GM18502 (cell line): ENCODE measurements at regions not wholly inside any gene's neighbourhood (a gene's known extent, or its start where the extent isn't known, plus 50 kb on each side); places are given as distances from the start of the nearest gene placed in this dataset.

Source experiments
- ATAC-seq: cut with Tn5 transposase; IDR thresholded peaks from one replicate; pipeline ENCODE4 v1.9.1; 2021; ENCODE audit warnings: mild to moderate bottlenecking; ENCODE audit not compliant: unreplicated experiment, poor library complexity

- no peak for ATAC-seq
Observed at GRCh38 chr2:188898261-188898660, 75.9 kb upstream of the COL3A1 start.

DNA sequence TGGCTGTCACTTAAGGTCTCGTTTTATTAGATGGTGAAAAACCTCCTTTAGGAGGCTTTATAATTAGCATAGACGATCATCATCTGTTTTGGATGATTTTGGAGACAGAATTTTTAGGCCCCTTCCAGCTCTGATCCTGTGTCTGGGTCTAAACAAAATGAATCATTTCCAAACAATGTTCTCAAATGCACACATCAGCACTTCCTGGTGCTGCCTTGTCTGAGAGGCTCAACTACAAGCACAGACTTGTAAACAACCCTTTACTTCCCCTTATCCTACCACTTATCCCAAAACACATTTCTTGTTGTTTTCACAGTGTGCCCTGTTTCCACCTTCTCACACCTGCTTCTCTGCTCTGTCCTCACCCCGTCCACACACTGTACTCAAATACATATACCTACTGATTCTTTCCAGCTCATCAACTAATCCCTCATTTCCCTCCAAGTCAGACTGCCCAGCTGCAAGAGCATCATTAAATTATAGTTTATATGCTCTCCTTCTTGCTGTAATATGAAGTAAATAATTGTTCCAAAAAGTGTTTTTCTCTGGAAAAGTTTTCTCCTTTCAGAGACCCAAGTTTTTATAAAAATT is 71.2 kb upstream of the COL3A1 start:
- no peak for ATAC-seq

GRCh38 chr2:188903740-188904139 is 70.4 kb upstream of the COL3A1 start:
- no peak for ATAC-seq

GRCh38 chr2:188909036-188909435 is 65.1 kb upstream of the COL3A1 start:
- ATAC-seq = no peak

GRCh38 chr2:188916736-188917135 is 57.4 kb upstream of the COL3A1 start:
- ATAC-seq = no peak

- no peak for ATAC-seq
Observed at GRCh38 chr2:188917632-188918031, 56.5 kb upstream of the COL3A1 start.

- no peak for ATAC-seq
Observed at GRCh38 chr2:188919824-188920223, 54.3 kb upstream of the COL3A1 start.

DNA sequence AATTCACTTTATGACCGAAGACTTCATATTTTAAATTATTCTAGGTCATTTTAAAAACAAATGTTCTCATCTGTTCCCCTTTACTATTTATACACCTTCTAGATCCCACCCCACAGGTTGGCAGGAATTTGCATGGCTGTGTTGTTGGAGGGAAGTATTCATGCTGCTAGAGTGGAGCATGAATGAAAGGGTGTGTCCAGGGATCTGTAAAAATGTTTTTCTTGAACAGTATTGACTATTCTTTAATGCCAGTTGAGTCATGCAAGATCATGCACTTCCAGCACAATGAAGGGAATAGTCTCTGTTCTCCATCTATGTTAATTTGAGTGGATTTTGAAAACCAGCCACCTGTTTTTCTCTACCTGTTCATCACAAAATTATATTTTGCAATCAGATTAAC is 52.0 kb upstream of the COL3A1 start:
- no peak for ATAC-seq
